CD14-positive monocyte (primary cell): ENCODE measurements at regions not wholly inside any gene's neighbourhood (a gene's known extent, or its start where the extent isn't known, plus 50 kb on each side); places are given as distances from the start of the nearest gene placed in this dataset.

ENCODE experiments used
- DNase-seq, 3 donors: peaks; one replicate each; pipeline ENCODE4 v3.0.0-alpha.2; 2011 to 2022
- H2AFZ ChIP-seq: 2 replicates; pipeline ENCODE4 v1.6.0; 2012; ENCODE audit warnings: mild to moderate bottlenecking, low read depth, low read length, inconsistent platforms; ENCODE audit not compliant: insufficient read depth, poor library complexity, severe bottlenecking
- H3K27ac ChIP-seq, 2 donors: 1 replicate in 1 of 2; 2 replicates in 1 of 2; pipeline ENCODE4 v1.5.1; 2012 to 2013; ENCODE audit warnings: low read length in 2 of 2, control low read depth in 1 of 2, inconsistent platforms in 1 of 2, low read depth in 1 of 2, mild to moderate bottlenecking in 1 of 2
- H3K27me3 ChIP-seq, 2 donors: one replicate each; pipeline versions ENCODE4 v1.6.0 to v1.6.1; 2011 to 2013; ENCODE audit warnings: low read length in 2 of 2; ENCODE audit not compliant: control insufficient read depth in 2 of 2, insufficient read depth in 2 of 2
- H3K36me3 ChIP-seq, 2 donors: replicated peaks in 1 of 2; 1 replicate in 1 of 2; 2 replicates in 1 of 2; pipeline versions ENCODE4 v1.5.1 to v1.6.1; 2012 to 2013; ENCODE audit warnings: low read length in 2 of 2, control low read depth in 1 of 2, inconsistent platforms in 1 of 2, mild to moderate bottlenecking in 1 of 2; ENCODE audit not compliant: insufficient read depth in 2 of 2, control insufficient read depth in 1 of 2
- H3K4me1 ChIP-seq, 2 donors: 1 replicate in 1 of 2; 2 replicates in 1 of 2; pipeline versions ENCODE4 v1.5.1 to v1.6.1; 2012 to 2013; ENCODE audit warnings: low read length in 2 of 2, control low read depth in 1 of 2, inconsistent platforms in 1 of 2, mild to moderate bottlenecking in 1 of 2, moderate library complexity in 1 of 2; ENCODE audit not compliant: insufficient read depth in 2 of 2, control insufficient read depth in 1 of 2
- H3K4me2 ChIP-seq: replicated peaks from 2 replicates; pipeline ENCODE3; 2012; ENCODE audit warnings: low read length, moderate library complexity, mild to moderate bottlenecking; ENCODE audit not compliant: poor library complexity, severe bottlenecking; ENCODE audit errors: extremely low read depth
- H3K4me3 ChIP-seq, 3 experiments: fragments of 200-600 bp in 1 of 3; sonication (generic) in 1 of 3; replicated peaks in 1 of 3; 1 replicate in 2 of 3; 2 replicates in 1 of 3; pipeline ENCODE4 v1.5.1; 2011 to 2013; ENCODE audit warnings: low read length in 3 of 3, mild to moderate bottlenecking in 3 of 3, control low read depth in 2 of 3, low read depth in 2 of 3, inconsistent platforms in 1 of 3, moderate library complexity in 1 of 3
- H3K79me2 ChIP-seq: 2 replicates; pipeline ENCODE4 v1.6.0; 2012; ENCODE audit warnings: mild to moderate bottlenecking, control low read depth, inconsistent platforms, low read length, moderate library complexity; ENCODE audit not compliant: insufficient read depth
- H3K9ac ChIP-seq: 2 replicates; pipeline ENCODE4 v1.6.0; 2017; ENCODE audit warnings: low read length, mild to moderate bottlenecking; ENCODE audit not compliant: insufficient read depth, poor library complexity, severe bottlenecking
- H3K9me3 ChIP-seq, 2 donors: replicated peaks in 1 of 2; 1 replicate in 1 of 2; 2 replicates in 1 of 2; pipeline versions ENCODE4 v1.5.1 to v1.6.1; 2012 to 2013; ENCODE audit warnings: low read length in 2 of 2, control low read depth in 1 of 2; ENCODE audit not compliant: control insufficient read depth in 1 of 2, insufficient read depth in 1 of 2
- H4K20me1 ChIP-seq: 2 replicates; pipeline ENCODE4 v1.6.0; 2012; ENCODE audit warnings: mild to moderate bottlenecking, low read length, control low read depth, moderate library complexity; ENCODE audit not compliant: insufficient read depth
- H3K27ac Mint-ChIP-seq, 7 donors: one replicate each; pipeline ENCODE4 v1.8.0; 2020; ENCODE audit warnings: mild to moderate bottlenecking in 7 of 7, mixed read lengths in 7 of 7, moderate library complexity in 6 of 7, inconsistent platforms in 2 of 7
- H3K27me3 Mint-ChIP-seq, 3 donors: one replicate each; pipeline ENCODE4 v1.8.0; 2021 to 2022; ENCODE audit warnings: low read depth in 3 of 3, mild to moderate bottlenecking in 3 of 3, mixed read lengths in 3 of 3, moderate library complexity in 3 of 3, inconsistent platforms in 1 of 3
- H3K36me3 Mint-ChIP-seq, 2 donors: one replicate each; pipeline ENCODE4 v1.8.0; 2020; ENCODE audit warnings: mixed read lengths in 2 of 2, inconsistent platforms in 1 of 2, mild to moderate bottlenecking in 1 of 2
- H3K4me1 Mint-ChIP-seq: one replicate; pipeline ENCODE4 v1.8.0; 2020; ENCODE audit warnings: mild to moderate bottlenecking, mixed read lengths
- H3K4me3 Mint-ChIP-seq, 2 donors: one replicate each; pipeline ENCODE4 v1.8.0; 2020; ENCODE audit warnings: mild to moderate bottlenecking in 2 of 2, mixed read lengths in 2 of 2, moderate library complexity in 1 of 2
- H3K9me3 Mint-ChIP-seq, 7 donors: one replicate each; pipeline ENCODE4 v1.8.0; 2020 to 2022; ENCODE audit warnings: mixed read lengths in 7 of 7, mild to moderate bottlenecking in 6 of 7, moderate library complexity in 6 of 7, inconsistent platforms in 2 of 7
- CTCF ChIP-seq: fragments of 200-600 bp; IDR thresholded peaks from one replicate; pipeline ENCODE4 v1.8.0; 2022; ENCODE audit warnings: antibody characterized with exemption, mild to moderate bottlenecking
- WGBS: methylation state at CpG from one replicate; pipeline ENCODE4 v1.1.5; 2013; ENCODE audit warnings: missing lambda C conversion rate; ENCODE audit not compliant: insufficient coverage; 5-methylcytosine and 5-hydroxymethylcytosine counted together
- intact Hi-C, 2 donors: fragments of 100-400 bp; cut with micrococcal nuclease; formaldehyde crosslinking; loops; one replicate each; pipeline versions ENCODE4 v1.15.0 to v1.15.1; 2023

GRCh38 chr11:134552749-134553148 is 140.7 kb upstream of the B3GAT1 start:
- H3K9me3 ChIP-seq = no peaks in the 10 kb centered on the region
- TF ChIP-seq CTCF = no peak
- peaks cover 2 to 9% (median 3%) of the 10 kb centered on the region in 3 donors for H3K27me3 Mint-ChIP-seq
- H3K27me3 ChIP-seq = no peaks in the 10 kb centered on the region
- intact Hi-C loops = no loop called here
- WGBS = no CpG with 5 or more reads among the region's 1 CpG
- H2AFZ ChIP-seq = no peak overlapping the region
- H3K4me3 ChIP-seq = no peak overlapping the region
- H3K36me3 Mint-ChIP-seq = no peaks in the 10 kb centered on the region
- H3K4me3 Mint-ChIP-seq = no peak overlapping the region
- H3K36me3 ChIP-seq = no peaks in the 10 kb centered on the region
- H4K20me1 ChIP-seq = no peaks in the 10 kb centered on the region
- no peak for DNase-seq
- no peak overlapping the region for H3K4me2 ChIP-seq
- H3K4me1 ChIP-seq = no peaks in the 10 kb centered on the region
- H3K79me2 ChIP-seq = no peaks in the 10 kb centered on the region
- no peak overlapping the region for H3K27ac ChIP-seq
- H3K4me1 Mint-ChIP-seq = no peaks in the 10 kb centered on the region
- no peak overlapping the region for H3K27ac Mint-ChIP-seq
- H3K9me3 Mint-ChIP-seq = peaks cover 0 to 6% (median 2%) of the 10 kb centered on the region in 7 donors
- H3K9ac ChIP-seq = no peak overlapping the region

- Histone ChIP-seq H3K4me3 (no peak overlapping the region), H3K4me1 (no peaks in the 10 kb centered on the region), H3K79me2 (no peaks in the 10 kb centered on the region), H3K27ac (no peak overlapping the region), H3K9me3 (no peaks in the 10 kb centered on the region), H3K4me2 (no peak overlapping the region), H4K20me1 (no peaks in the 10 kb centered on the region), H3K36me3 (no peaks in the 10 kb centered on the region), H2AFZ (no peak overlapping the region), H3K27me3 (no peaks in the 10 kb centered on the region), H3K9ac (no peak overlapping the region)
- no peak for DNase-seq
- Mint-ChIP-seq H3K4me1 (no peaks in the 10 kb centered on the region), H3K36me3 (no peaks in the 10 kb centered on the region), H3K27ac (no peak overlapping the region), H3K9me3 (peaks cover 0 to 8% (median 2%) of the 10 kb centered on the region in 7 donors), H3K27me3 (peaks cover 2 to 6% (median 5%) of the 10 kb centered on the region in 3 donors), H3K4me3 (no peak overlapping the region)
- no peak for TF ChIP-seq CTCF
- intact Hi-C loops = no loop called here
- WGBS = 90% methylated on average over 5 of the region's 5 CpGs
Measured at GRCh38 chr11:134545521-134545920, 133.5 kb upstream of the B3GAT1 start.
